ENCODE measurements at regions not wholly inside any gene's neighbourhood (a gene's known extent, or its start where the extent isn't known, plus 50 kb on each side); places are given as distances from the start of the nearest gene placed in this dataset.
"Not testable (repeated sequence)": the region's sequence is repeated elsewhere in the genome, so short reads cannot be mapped to it uniquely, and the experiment has no call there.

- DNase-seq (ENCODE audit: low read depth): no peak
- H3K36me3 ChIP-seq (ENCODE audit: control insufficient read depth, insufficient read depth, low read length): no peaks in the 10 kb centered on the region
- TF ChIP-seq CTCF (IDR thresholded peaks at IDR 0.05; ENCODE audit: insufficient read depth, low read length, poor library complexity, severe bottlenecking): no peak
- no peak overlapping the region for H3K4me3 ChIP-seq (ENCODE audit: low read depth, low read length)
- H3K27me3 ChIP-seq (ENCODE audit: control insufficient read depth, insufficient read depth, low read length): no peaks in the 10 kb centered on the region
These were observed 746.3 kb downstream of the CDH18 start for GRCh38 chr5:19241690-19242089.

- not testable (repeated sequence) for DNase-seq (ENCODE audit: low read depth); H3K27me3 ChIP-seq (ENCODE audit: control insufficient read depth, insufficient read depth, low read length); H3K4me3 ChIP-seq (ENCODE audit: low read depth, low read length); H3K36me3 ChIP-seq (ENCODE audit: control insufficient read depth, insufficient read depth, low read length)
These were observed 741.8 kb downstream of the CDH18 start for GRCh38 chr5:19246191-19246590.

GRCh38 chr5:19247302-19247701, 740.7 kb downstream of the CDH18 start:
- H3K36me3 ChIP-seq (ENCODE audit: control insufficient read depth, insufficient read depth, low read length): no peaks in the 10 kb centered on the region
- H3K27me3 ChIP-seq (ENCODE audit: control insufficient read depth, insufficient read depth, low read length): no peaks in the 10 kb centered on the region
- DNase-seq (ENCODE audit: low read depth): no peak
- H3K4me3 ChIP-seq (ENCODE audit: low read depth, low read length): no peak overlapping the region
- TF ChIP-seq CTCF (IDR thresholded peaks at IDR 0.05; ENCODE audit: insufficient read depth, low read length, poor library complexity, severe bottlenecking): no peak

- no peak overlapping the region for H3K4me3 ChIP-seq (ENCODE audit: low read depth, low read length)
- no peaks in the 10 kb centered on the region for H3K27me3 ChIP-seq (ENCODE audit: control insufficient read depth, insufficient read depth, low read length)
- no peak for TF ChIP-seq CTCF (IDR thresholded peaks at IDR 0.05; ENCODE audit: insufficient read depth, low read length, poor library complexity, severe bottlenecking)
These were observed 732.0 kb downstream of the CDH18 start for GRCh38 chr5:19256036-19256435.

GRCh38 chr5:19258686-19259085, 729.3 kb downstream of the CDH18 start:
- Histone ChIP-seq H3K36me3 (ENCODE audit: control insufficient read depth, insufficient read depth, low read length) (no peaks in the 10 kb centered on the region), H3K27me3 (ENCODE audit: control insufficient read depth, insufficient read depth, low read length) (no peaks in the 10 kb centered on the region), H3K4me3 (ENCODE audit: low read depth, low read length) (no peak overlapping the region)
- TF ChIP-seq CTCF (IDR thresholded peaks at IDR 0.05; ENCODE audit: insufficient read depth, low read length, poor library complexity, severe bottlenecking): no peak
- no peak for DNase-seq (ENCODE audit: low read depth)

More at GRCh38 chr5:19256036-19256435, 732.0 kb downstream of the CDH18 start:
- no peak for DNase-seq (ENCODE audit: low read depth)
- no peaks in the 10 kb centered on the region for H3K36me3 ChIP-seq (ENCODE audit: control insufficient read depth, insufficient read depth, low read length)

GRCh38 chr5:19261879-19262278, 726.1 kb downstream of the CDH18 start:
- no peak for DNase-seq (ENCODE audit: low read depth)
- no peak for TF ChIP-seq CTCF (IDR thresholded peaks at IDR 0.05; ENCODE audit: insufficient read depth, low read length, poor library complexity, severe bottlenecking)

More at GRCh38 chr5:19261879-19262278, 726.1 kb downstream of the CDH18 start:
- Histone ChIP-seq H3K36me3 (ENCODE audit: control insufficient read depth, insufficient read depth, low read length) (no peaks in the 10 kb centered on the region), H3K27me3 (ENCODE audit: control insufficient read depth, insufficient read depth, low read length) (no peaks in the 10 kb centered on the region), H3K4me3 (ENCODE audit: low read depth, low read length) (no peak overlapping the region)

Data from kidney epithelial cell (primary cell).